Panc1 (cell line): ENCODE measurements at regions not wholly inside any gene's neighbourhood (a gene's known extent, or its start where the extent isn't known, plus 50 kb on each side); places are given as distances from the start of the nearest gene placed in this dataset.

Experiments
- ATAC-seq: fragments of 200-7000 bp; cut with Tn5 transposase; 2 replicates; pipeline ENCODE4 v1.9.1; 2020; ENCODE audit warnings: mild to moderate bottlenecking, moderate library complexity
- BruUV-seq: library from RNA; stranded (reverse); fragments of 400-500 nt; replicated peaks from 2 replicates; lab custom pipeline; 2021; lab: Mats Ljungman, UMichigan
- CTCF ChIA-PET: fragments of 300-600 bp; sonication (Branson Sonifier 250); formaldehyde crosslinking; loops from one replicate; lab custom pipeline; 2022; ENCODE audit warnings: antibody characterized with exemption; lab: Charles Lee
- POLR2A ChIA-PET: fragments of 300-600 bp; sonication (Branson Sonifier 250); formaldehyde crosslinking; loops from one replicate; lab custom pipeline; 2022; ENCODE audit warnings: antibody characterized with exemption; lab: Charles Lee
- DNase-seq: peaks from one replicate; pipeline ENCODE4 v3.0.0-alpha.2; 2010; ENCODE audit warnings: low read depth, low spot score
- H3K27ac ChIP-seq: 2 replicates; pipeline ENCODE4 v1.5.1; 2011; ENCODE audit warnings: mild to moderate bottlenecking, low read length, inconsistent platforms
- H3K27me3 ChIP-seq: fragments of 200-500 bp; sonication (Bioruptor generic); 2 replicates; pipeline ENCODE4 v1.6.0; 2014; ENCODE audit warnings: low read length, inconsistent platforms; ENCODE audit not compliant: control insufficient read depth, insufficient read depth
- H3K36me3 ChIP-seq: fragments of 200-500 bp; sonication (Bioruptor generic); 2 replicates; pipeline ENCODE4 v1.5.1; 2014; ENCODE audit warnings: inconsistent platforms, mild to moderate bottlenecking, low read length, moderate library complexity; ENCODE audit not compliant: control insufficient read depth, insufficient read depth
- H3K4me1 ChIP-seq: 2 replicates; pipeline ENCODE4 v1.5.1; 2011; ENCODE audit warnings: inconsistent platforms, mild to moderate bottlenecking, low read length, moderate library complexity; ENCODE audit not compliant: control insufficient read depth, insufficient read depth
- H3K4me3 ChIP-seq, 2 experiments: 2 replicates each; pipeline ENCODE4 v1.5.1; 2011 to 2012; ENCODE audit warnings: low read depth in 2 of 2, low read length in 2 of 2, mild to moderate bottlenecking in 2 of 2, inconsistent platforms in 1 of 2, moderate library complexity in 1 of 2
- H3K9me3 ChIP-seq: fragments of 200-500 bp; sonication (Bioruptor generic); 2 replicates; pipeline ENCODE4 v1.5.1; 2014; ENCODE audit warnings: low read depth, mild to moderate bottlenecking, inconsistent platforms, low read length, moderate library complexity; ENCODE audit not compliant: control insufficient read depth, insufficient read depth
- POLR2AphosphoS5 ChIP-seq: IDR thresholded peaks from 2 replicates; pipeline ENCODE4 v1.6.1; 2012; ENCODE audit warnings: mild to moderate bottlenecking, low read depth, low read length, moderate library complexity
- REST ChIP-seq, 2 experiments: IDR thresholded peaks; 2 replicates each; pipeline ENCODE4 v1.6.1; 2011 to 2012; ENCODE audit warnings: low read depth in 2 of 2, control low read depth in 1 of 2, low read length in 1 of 2, mild to moderate bottlenecking in 1 of 2, moderate library complexity in 1 of 2; ENCODE audit not compliant: insufficient read depth in 1 of 2
- SIN3A ChIP-seq: IDR thresholded peaks from 2 replicates; pipeline ENCODE4 v1.6.1; 2012; ENCODE audit warnings: low read depth, mild to moderate bottlenecking, low read length, moderate library complexity, borderline replicate concordance; ENCODE audit not compliant: insufficient read depth
- TCF7L2 ChIP-seq: IDR thresholded peaks from 2 replicates; pipeline ENCODE4 v1.6.1; 2011; ENCODE audit warnings: mild to moderate bottlenecking, low read depth, low read length, inconsistent platforms
- in situ Hi-C: cut with HindIII; loops from 2 replicates; pipeline ENCODE4 v1.10.0; 2016; ENCODE audit warnings: low sequenced_read_pairs, low pct_unique_long_range_greater_than_20kb
- intact Hi-C: fragments of 100-400 bp; cut with micrococcal nuclease; formaldehyde crosslinking; loops from one replicate; pipeline ENCODE4 v1.10.0; 2022; ENCODE audit not compliant: unreplicated experiment
- TF ChIP-seq, protein P1 (sequence below): fragments of 450-650 bp; IDR thresholded peaks from 2 replicates; pipeline ENCODE4 v1.5.1; 2017; ENCODE audit warnings: mild to moderate bottlenecking

DNA sequence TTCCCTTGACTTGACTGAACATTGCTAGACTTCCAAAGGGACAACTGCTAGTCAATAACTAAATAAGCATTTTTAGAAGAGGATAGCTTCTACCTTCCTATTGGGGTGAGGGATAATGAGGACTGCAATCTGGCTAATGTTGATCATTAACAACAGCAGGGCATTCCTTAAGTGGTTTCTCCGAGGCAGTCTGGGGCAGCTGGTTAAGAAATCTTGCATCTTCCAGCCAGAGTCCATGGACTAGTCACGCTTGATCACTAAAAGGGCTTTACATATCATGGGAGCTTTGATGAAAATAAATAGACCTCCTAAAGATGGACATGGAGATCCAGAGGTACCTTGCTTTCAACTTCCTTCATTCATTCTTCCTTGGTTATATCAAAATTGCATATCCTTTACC, 329.4 kb upstream of the ESRRG start:
- Histone ChIP-seq H3K9me3 (no peaks in the 10 kb centered on the region), H3K36me3 (no peaks in the 10 kb centered on the region), H3K27me3 (no peaks in the 10 kb centered on the region), H3K4me1 (no peaks in the 10 kb centered on the region; the same call in 1 of the 2 replicates), H3K27ac (no peak overlapping the region), H3K4me3 (no peak overlapping the region)
- ChIA-PET CTCF (no interaction called here), POLR2A (no interaction called here)
- in situ Hi-C loops = no loop called here
- BruUV-seq = no TSS peak
- TF ChIP-seq TCF7L2 (no peak), SIN3A (no peak), POLR2AphosphoS5 (no peak), REST (IDR thresholded peaks at IDR 0.05; ENCODE audit: insufficient read depth in 1 of 2, low read depth in 2 of 2, low read length in 1 of 2) (no peak)
- TF ChIP-seq, protein P1, sequence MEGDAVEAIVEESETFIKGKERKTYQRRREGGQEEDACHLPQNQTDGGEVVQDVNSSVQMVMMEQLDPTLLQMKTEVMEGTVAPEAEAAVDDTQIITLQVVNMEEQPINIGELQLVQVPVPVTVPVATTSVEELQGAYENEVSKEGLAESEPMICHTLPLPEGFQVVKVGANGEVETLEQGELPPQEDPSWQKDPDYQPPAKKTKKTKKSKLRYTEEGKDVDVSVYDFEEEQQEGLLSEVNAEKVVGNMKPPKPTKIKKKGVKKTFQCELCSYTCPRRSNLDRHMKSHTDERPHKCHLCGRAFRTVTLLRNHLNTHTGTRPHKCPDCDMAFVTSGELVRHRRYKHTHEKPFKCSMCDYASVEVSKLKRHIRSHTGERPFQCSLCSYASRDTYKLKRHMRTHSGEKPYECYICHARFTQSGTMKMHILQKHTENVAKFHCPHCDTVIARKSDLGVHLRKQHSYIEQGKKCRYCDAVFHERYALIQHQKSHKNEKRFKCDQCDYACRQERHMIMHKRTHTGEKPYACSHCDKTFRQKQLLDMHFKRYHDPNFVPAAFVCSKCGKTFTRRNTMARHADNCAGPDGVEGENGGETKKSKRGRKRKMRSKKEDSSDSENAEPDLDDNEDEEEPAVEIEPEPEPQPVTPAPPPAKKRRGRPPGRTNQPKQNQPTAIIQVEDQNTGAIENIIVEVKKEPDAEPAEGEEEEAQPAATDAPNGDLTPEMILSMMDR = no peak
- DNase-seq (no peak), ATAC-seq (no peak)
- intact Hi-C loops = no loop called here

DNA sequence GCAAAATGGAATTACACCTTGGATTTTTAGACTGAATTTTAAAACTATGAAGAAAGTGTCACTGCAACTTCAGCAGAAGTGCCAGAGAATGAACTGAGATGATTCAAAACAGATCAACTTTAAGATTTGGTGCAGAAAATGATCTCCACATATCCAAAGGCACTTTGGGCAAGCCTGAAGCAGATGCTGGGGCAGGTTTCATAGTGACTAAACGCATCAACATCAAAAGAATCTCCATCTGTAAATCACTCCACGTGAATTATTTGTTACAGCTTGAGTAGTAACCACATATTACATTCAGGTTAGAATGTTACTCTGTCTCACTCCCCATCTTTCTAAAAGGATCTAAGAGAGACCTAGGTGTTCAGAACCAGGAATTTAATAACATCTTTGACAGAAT, 329.0 kb upstream of the ESRRG start:
- Histone ChIP-seq H3K4me1 (no peaks in the 10 kb centered on the region; the same call in 1 of the 2 replicates), H3K36me3 (no peaks in the 10 kb centered on the region), H3K27ac (no peak overlapping the region), H3K9me3 (no peaks in the 10 kb centered on the region), H3K27me3 (no peaks in the 10 kb centered on the region), H3K4me3 (no peak overlapping the region)
- TF ChIP-seq REST (IDR thresholded peaks at IDR 0.05; ENCODE audit: insufficient read depth in 1 of 2, low read depth in 2 of 2, low read length in 1 of 2) = no peak
- TF ChIP-seq, protein P1 = no peak
- no peak for TF ChIP-seq TCF7L2
- no peak for TF ChIP-seq SIN3A
- TF ChIP-seq POLR2AphosphoS5 = no peak
- CTCF ChIA-PET = no interaction called here
- ATAC-seq (no peak), DNase-seq (no peak)
- POLR2A ChIA-PET = no interaction called here
- in situ Hi-C loops (no loop called here), intact Hi-C loops (no loop called here)
- BruUV-seq = no TSS peak
